Fibroblast of villous mesenchyme (primary cell): ENCODE measurements at regions not wholly inside any gene's neighbourhood (a gene's known extent, or its start where the extent isn't known, plus 50 kb on each side); places are given as distances from the start of the nearest gene placed in this dataset.
"Not testable (repeated sequence)": the region's sequence is repeated elsewhere in the genome, so short reads cannot be mapped to it uniquely, and the experiment has no call there.

Experiments used
- DNase-seq: peaks from one replicate; pipeline ENCODE4 v3.0.0-alpha.2; 2010; ENCODE audit warnings: low read depth
- H3K4me3 ChIP-seq: 2 replicates; pipeline ENCODE4 v1.5.1; 2011; ENCODE audit warnings: low read depth, mild to moderate bottlenecking, low read length
- CTCF ChIP-seq: IDR thresholded peaks from 2 replicates; pipeline ENCODE4 v1.5.1; 2012; ENCODE audit warnings: low read depth, mild to moderate bottlenecking, low read length; ENCODE audit not compliant: insufficient read depth

GRCh38 chr5:19099195-19099594, 888.8 kb downstream of the CDH18 start:
- H3K4me3 ChIP-seq, result no peak overlapping the region
- no peak for TF ChIP-seq CTCF
- DNase-seq, result no peak

GRCh38 chr5:19104948-19105347, 883.1 kb downstream of the CDH18 start:
- DNase-seq, result no peak
- no peak for TF ChIP-seq CTCF
- H3K4me3 ChIP-seq, result no peak overlapping the region

GRCh38 chr5:19122923-19123322, 865.1 kb downstream of the CDH18 start:
- no peak for TF ChIP-seq CTCF
- no peak for DNase-seq
- H3K4me3 ChIP-seq, result no peak overlapping the region

GRCh38 chr5:19125956-19126713, 861.9 kb downstream of the CDH18 start:
- DNase-seq, result no peak
- no peak for TF ChIP-seq CTCF
- no peak overlapping the region for H3K4me3 ChIP-seq

GRCh38 chr5:19140276-19140675, 847.7 kb downstream of the CDH18 start:
- no peak for TF ChIP-seq CTCF
- no peak for DNase-seq
- no peak overlapping the region for H3K4me3 ChIP-seq

DNA sequence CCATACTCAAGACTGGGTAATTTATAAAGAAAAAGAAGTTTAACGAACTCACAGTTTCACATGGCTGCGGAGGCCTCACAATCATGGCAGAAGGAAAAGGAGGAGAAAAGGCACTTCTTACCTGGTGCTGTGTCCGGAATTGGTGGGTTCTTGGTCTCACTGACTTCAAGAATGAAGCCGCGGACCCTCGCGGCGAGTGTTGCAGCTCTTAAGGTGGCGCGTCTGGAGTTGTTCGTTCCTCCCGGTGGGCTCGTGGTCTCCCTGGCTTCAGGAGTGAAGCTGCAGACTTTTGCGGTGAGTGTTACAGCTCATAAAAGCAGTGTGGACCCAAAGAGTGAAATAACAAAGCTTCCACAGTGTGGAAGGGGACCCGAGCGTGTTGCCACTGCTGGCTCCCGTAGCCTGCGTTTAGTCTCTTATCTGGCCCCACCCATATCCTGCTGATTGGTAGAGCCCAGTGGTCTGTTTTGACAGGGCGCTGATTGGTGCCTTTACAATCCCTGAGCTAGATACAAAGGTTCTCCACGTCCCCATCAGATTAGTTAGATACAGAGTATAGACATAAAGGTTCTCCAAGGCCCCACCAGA, 846.0 kb downstream of the CDH18 start:
- H3K4me3 ChIP-seq, result not testable (repeated sequence)

DNA sequence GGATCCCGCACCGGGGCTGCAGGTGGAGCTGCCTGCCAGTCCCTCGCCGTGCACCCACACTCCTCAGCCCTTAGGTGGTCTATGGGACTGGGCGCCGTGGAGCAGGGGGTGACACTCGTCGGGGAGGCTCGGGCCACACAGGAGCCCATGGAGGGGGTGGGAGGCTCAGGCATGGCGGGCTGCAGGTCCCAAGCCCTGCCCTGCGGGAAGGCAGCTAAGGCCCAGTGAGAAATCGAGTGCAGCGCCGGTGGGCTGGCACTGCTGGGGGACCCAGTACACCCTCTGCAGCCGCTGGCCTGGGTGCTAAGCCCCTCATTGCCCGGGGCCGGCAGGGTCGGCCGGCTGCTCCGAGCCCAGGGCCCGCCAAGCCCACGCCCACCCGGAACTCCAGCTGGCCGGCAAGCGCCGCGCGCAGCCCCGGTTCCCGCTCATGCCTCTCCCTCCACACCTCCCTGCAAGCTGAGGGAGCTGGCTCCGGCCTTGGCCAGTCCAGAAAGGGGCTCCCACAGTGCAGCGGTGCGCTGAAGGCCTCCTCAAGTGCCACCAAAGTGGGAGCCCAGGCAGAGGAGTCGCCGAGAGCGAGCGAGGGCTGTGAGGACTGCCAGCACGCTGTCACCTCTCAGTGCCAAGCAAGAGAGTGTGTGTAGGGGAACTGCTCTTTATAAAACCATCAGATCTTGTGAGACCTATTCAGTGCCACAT, 845.1 kb downstream of the CDH18 start:
- DNase-seq, H3K4me3 ChIP-seq: not testable (repeated sequence)

More for the DNA sequence above, 846.0 kb downstream of the CDH18 start:
- not testable (repeated sequence) for DNase-seq
